Renal cortex interstitium (tissue), 11 donors: ENCODE measurements at regions not wholly inside any gene's neighbourhood (a gene's known extent, or its start where the extent isn't known, plus 50 kb on each side); places are given as distances from the start of the nearest gene placed in this dataset.

Experiments
- DNase-seq, 11 donors: peaks; one replicate each; pipeline ENCODE4 v3.0.0-alpha.2; 2013; ENCODE audit warnings: low read depth in 9 of 11, low spot score in 4 of 11; ENCODE audit errors: extremely low read depth in 1 of 11

GRCh38 chr22:48244388-48245195, 1482.1 kb downstream of the TBC1D22A start:
- no peak for DNase-seq

GRCh38 chr22:48242461-48242864, 1480.0 kb downstream of the TBC1D22A start:
- DNase-seq, result no peak

- DNase-seq, result no peak
Measured at GRCh38 chr22:48241658-48242057, 1479.2 kb downstream of the TBC1D22A start.

GRCh38 chr22:48240935-48241230, 1478.4 kb downstream of the TBC1D22A start:
- no peak for DNase-seq

GRCh38 chr22:48240148-48240934, 1477.9 kb downstream of the TBC1D22A start:
- no peak for DNase-seq

GRCh38 chr22:48239461-48240147, 1477.2 kb downstream of the TBC1D22A start:
- no peak for DNase-seq

GRCh38 chr22:48238966-48239365, 1476.5 kb downstream of the TBC1D22A start:
- DNase-seq, result no peak

- no peak for DNase-seq
Measured at GRCh38 chr22:48238284-48238915, 1476.0 kb downstream of the TBC1D22A start.

- DNase-seq, result peak in 2 of 11 donors; percentile 36 to 39
Measured at GRCh38 chr22:48237466-48238283, 1475.2 kb downstream of the TBC1D22A start.

- no peak for DNase-seq
Measured at GRCh38 chr22:48236261-48236660, 1473.8 kb downstream of the TBC1D22A start.

- DNase-seq, result no peak
Measured at GRCh38 chr22:48235744-48236143, 1473.3 kb downstream of the TBC1D22A start.

GRCh38 chr22:48234011-48234410, 1471.6 kb downstream of the TBC1D22A start:
- DNase-seq, result no peak

GRCh38 chr22:48233586-48233985, 1471.1 kb downstream of the TBC1D22A start:
- DNase-seq, result no peak

GRCh38 chr22:48228468-48228867, 1466.0 kb downstream of the TBC1D22A start:
- DNase-seq, result no peak

- no peak for DNase-seq
Measured at GRCh38 chr22:48227341-48228018, 1465.0 kb downstream of the TBC1D22A start.

GRCh38 chr22:48226026-48227013, 1463.9 kb downstream of the TBC1D22A start:
- no peak for DNase-seq

- DNase-seq, result no peak
Measured at GRCh38 chr22:48224332-48224731, 1461.9 kb downstream of the TBC1D22A start.
